ENCODE measurements at regions not wholly inside any gene's neighbourhood (a gene's known extent, or its start where the extent isn't known, plus 50 kb on each side); places are given as distances from the start of the nearest gene placed in this dataset.

GRCh38 chr5:17428176-17428800 is 69.7 kb upstream of the TAF11L2 start:
- POLR2A ChIA-PET, result interaction anchor here (0.5 to 1.1 kb wide), 3 partner anchors 10 to 110 kb away, joined by 3 to 4 read pairs (median 3); no protein-coding TSS in a partner anchor

GRCh38 chr5:17429353-17429752 is 68.7 kb upstream of the TAF11L2 start:
- no peak overlapping the region for H3K27ac ChIP-seq (ENCODE audit: low read depth, low read length, poor library complexity, severe bottlenecking)
- no TSS peak for BruUV-seq (replicated peaks)
- CTCF ChIA-PET (ENCODE audit: unreplicated experiment), result no interaction called here
- DNase-seq (ENCODE audit: low spot score), result no peak
- no peak for TF ChIP-seq CTCF (conservative IDR thresholded peaks at IDR 0.05; ENCODE audit: low read length)
- TF ChIP-seq EZH2phosphoT487 (IDR thresholded peaks at IDR 0.05; ENCODE audit: borderline replicate concordance, low read depth, low read length), result no peak
- H3K4me2 ChIP-seq (ENCODE audit: low read length), result no peak overlapping the region
- H3K9me3 ChIP-seq (ENCODE audit: low read length), result no peaks in the 10 kb centered on the region
- intact Hi-C loops (cut with micrococcal nuclease; ENCODE audit: unreplicated experiment), result no loop called here
- peaks cover 29% of the 10 kb centered on the region for H3K4me1 ChIP-seq (ENCODE audit: insufficient read depth, low read length, poor library complexity, severe bottlenecking)
- no peaks in the 10 kb centered on the region for H3K9me2 ChIP-seq (ENCODE audit: insufficient read depth, low read length)
- no peak overlapping the region for H2AFZ ChIP-seq (ENCODE audit: low read length)
- H4K20me1 ChIP-seq (ENCODE audit: insufficient read depth, low read length), result no peaks in the 10 kb centered on the region
- H3K4me3 ChIP-seq (ENCODE audit: low read depth, low read length, poor library complexity, severe bottlenecking), result no peak overlapping the region
- H3K79me2 ChIP-seq (ENCODE audit: insufficient read depth, low read depth, low read length), result no peaks in the 10 kb centered on the region
- POLR2A ChIA-PET, result no interaction called here
- H3K36me3 ChIP-seq (ENCODE audit: insufficient read depth, low read length), result no peaks in the 10 kb centered on the region

More at GRCh38 chr5:17428176-17428800, 69.7 kb upstream of the TAF11L2 start:
- no peaks in the 10 kb centered on the region for H3K9me2 ChIP-seq (ENCODE audit: insufficient read depth, low read length)
- no peaks in the 10 kb centered on the region for H3K36me3 ChIP-seq (ENCODE audit: insufficient read depth, low read length)
- no TSS peak for BruUV-seq (replicated peaks)
- no peak overlapping the region for H3K4me2 ChIP-seq (ENCODE audit: low read length)
- no peaks in the 10 kb centered on the region for H4K20me1 ChIP-seq (ENCODE audit: insufficient read depth, low read length)
- no peaks in the 10 kb centered on the region for H3K9me3 ChIP-seq (ENCODE audit: low read length)
- H3K27ac ChIP-seq (ENCODE audit: low read depth, low read length, poor library complexity, severe bottlenecking), result no peak overlapping the region
- CTCF ChIA-PET (ENCODE audit: unreplicated experiment), result no interaction called here
- H3K4me1 ChIP-seq (ENCODE audit: insufficient read depth, low read length, poor library complexity, severe bottlenecking), result peaks cover 29% of the 10 kb centered on the region
- no peak for DNase-seq (ENCODE audit: low spot score)
- no peaks in the 10 kb centered on the region for H3K79me2 ChIP-seq (ENCODE audit: insufficient read depth, low read depth, low read length)
- no peak overlapping the region for H2AFZ ChIP-seq (ENCODE audit: low read length)
- TF ChIP-seq EZH2phosphoT487 (IDR thresholded peaks at IDR 0.05; ENCODE audit: borderline replicate concordance, low read depth, low read length) (no peak), CTCF (conservative IDR thresholded peaks at IDR 0.05; ENCODE audit: low read length) (no peak)
- no peak overlapping the region for H3K4me3 ChIP-seq (ENCODE audit: low read depth, low read length, poor library complexity, severe bottlenecking)
- intact Hi-C loops (cut with micrococcal nuclease; ENCODE audit: unreplicated experiment), result no loop called here

GRCh38 chr5:17430241-17430640 is 67.8 kb upstream of the TAF11L2 start:
- CTCF ChIA-PET (ENCODE audit: unreplicated experiment), result no interaction called here
- no peak for TF ChIP-seq CTCF (conservative IDR thresholded peaks at IDR 0.05; ENCODE audit: low read length)
- TF ChIP-seq EZH2phosphoT487 (IDR thresholded peaks at IDR 0.05; ENCODE audit: borderline replicate concordance, low read depth, low read length), result no peak
- Histone ChIP-seq H3K4me1 (ENCODE audit: insufficient read depth, low read length, poor library complexity, severe bottlenecking) (peaks cover 26% of the 10 kb centered on the region), H3K9me3 (ENCODE audit: low read length) (no peaks in the 10 kb centered on the region), H3K36me3 (ENCODE audit: insufficient read depth, low read length) (no peaks in the 10 kb centered on the region), H2AFZ (ENCODE audit: low read length) (no peak overlapping the region), H3K4me3 (ENCODE audit: low read depth, low read length, poor library complexity, severe bottlenecking) (no peak overlapping the region), H3K4me2 (ENCODE audit: low read length) (no peak overlapping the region), H3K9me2 (ENCODE audit: insufficient read depth, low read length) (no peaks in the 10 kb centered on the region), H3K79me2 (ENCODE audit: insufficient read depth, low read depth, low read length) (no peaks in the 10 kb centered on the region), H3K27ac (ENCODE audit: low read depth, low read length, poor library complexity, severe bottlenecking) (no peak overlapping the region), H4K20me1 (ENCODE audit: insufficient read depth, low read length) (no peaks in the 10 kb centered on the region)
- POLR2A ChIA-PET, result no interaction called here
- intact Hi-C loops (cut with micrococcal nuclease; ENCODE audit: unreplicated experiment), result loop anchor here (10.0 kb wide), 1 partner anchor 215 kb away; the partner anchor contains the start of gene BASP1
- DNase-seq (ENCODE audit: low spot score), result no peak
- no TSS peak for BruUV-seq (replicated peaks)
